PFSK-1 (cell line): ENCODE measurements at regions not wholly inside any gene's neighbourhood (a gene's known extent, or its start where the extent isn't known, plus 50 kb on each side); places are given as distances from the start of the nearest gene placed in this dataset.

Source experiments
- SIN3A ChIP-seq: IDR thresholded peaks from 2 replicates; pipeline ENCODE4 v1.6.1; 2012; ENCODE audit warnings: mild to moderate bottlenecking, low read length, moderate library complexity, borderline replicate concordance; ENCODE audit not compliant: insufficient read depth
- TAF1 ChIP-seq: IDR thresholded peaks from 2 replicates; pipeline ENCODE4 v1.6.1; 2012; ENCODE audit warnings: low read length, control low read depth, borderline replicate concordance; ENCODE audit not compliant: insufficient read depth

DNA sequence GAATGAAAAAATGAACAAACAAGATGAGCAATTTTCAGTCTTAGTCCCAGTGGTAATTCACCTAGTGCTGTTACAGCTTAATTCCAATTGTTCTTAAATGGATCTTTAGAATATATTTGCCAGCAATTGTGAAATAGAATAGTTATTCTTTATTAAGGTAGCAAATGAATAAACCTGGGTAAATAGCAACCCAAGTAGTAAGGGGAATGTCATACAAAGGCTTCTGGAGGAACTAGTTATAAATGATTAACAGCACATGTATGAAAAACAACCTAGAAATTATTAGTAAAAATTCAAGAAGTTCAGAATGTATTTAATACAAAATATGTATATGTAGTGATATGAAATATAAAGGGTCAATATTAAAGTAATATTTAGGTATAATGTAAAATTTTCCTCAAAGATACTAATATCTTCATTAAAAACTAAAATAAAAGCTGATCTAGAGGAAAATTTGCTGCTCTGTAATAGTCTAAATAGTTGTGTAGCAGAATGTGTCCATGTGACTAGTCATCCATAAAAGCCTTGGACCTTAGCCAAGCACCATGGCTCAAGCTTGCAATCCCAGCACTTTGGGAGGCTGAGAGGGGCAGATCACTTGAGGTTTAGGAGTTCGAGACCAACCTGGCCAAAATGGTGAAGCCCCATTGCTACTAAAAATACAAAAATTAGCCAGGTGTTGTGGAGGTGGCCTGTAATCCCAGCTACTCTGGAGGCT, 535.9 kb upstream of the ATXN8OS start:
- TF ChIP-seq SIN3A: no peak
- no peak for TF ChIP-seq TAF1
